Right lobe of liver (tissue), 6 donors: ENCODE measurements at regions not wholly inside any gene's neighbourhood (a gene's known extent, or its start where the extent isn't known, plus 50 kb on each side); places are given as distances from the start of the nearest gene placed in this dataset.
"Not testable (repeated sequence)": the region's sequence is repeated elsewhere in the genome, so short reads cannot be mapped to it uniquely, and the experiment has no call there.

ENCODE experiments used
- ATAC-seq, 4 donors: fragments of 200-7000 bp; cut with Tn5 transposase; one replicate each; pipeline ENCODE4 v1.9.1; 2020; ENCODE audit warnings: mild to moderate bottlenecking in 4 of 4, moderate library complexity in 4 of 4
- DNase-seq, 3 donors: peaks; one replicate each; pipeline ENCODE4 v3.0.0-alpha.2; 2020
- H3K27ac ChIP-seq, 3 donors: fragments of 200-600 bp; one replicate each; pipeline ENCODE4 v1.8.0; 2022
- H3K27me3 ChIP-seq, 2 donors: fragments of 200-600 bp; one replicate each; pipeline ENCODE4 v1.8.0; 2022
- H3K36me3 ChIP-seq, 4 donors: fragments of 200-600 bp; sonication (generic) in 1 of 4; one replicate each; pipeline versions ENCODE4 v1.5.1 to v1.8.0; 2017 to 2022; ENCODE audit warnings: control low read depth in 1 of 4
- H3K4me1 ChIP-seq, 4 donors: fragments of 200-600 bp; sonication (generic) in 1 of 4; one replicate each; pipeline versions ENCODE4 v1.5.1 to v1.8.0; 2017 to 2022; ENCODE audit warnings: control low read depth in 1 of 4
- H3K4me3 ChIP-seq, 3 donors: fragments of 200-600 bp; one replicate each; pipeline ENCODE4 v1.8.0; 2022
- H3K9me3 ChIP-seq, 4 donors: fragments of 200-600 bp; sonication (generic) in 1 of 4; one replicate each; pipeline versions ENCODE4 v1.5.1 to v1.8.0; 2017 to 2022; ENCODE audit warnings: control low read depth in 1 of 4
- CTCF ChIP-seq, 4 donors: fragments of 200-600 bp in 3 of 4; fragments of 450-650 bp in 1 of 4; IDR thresholded peaks; one replicate each; pipeline versions ENCODE4 v1.5.1 to v1.8.0; 2016 to 2022; ENCODE audit warnings: antibody characterized with exemption in 4 of 4, mild to moderate bottlenecking in 2 of 4
- POLR2A ChIP-seq: fragments of 450-650 bp; IDR thresholded peaks from one replicate; pipeline ENCODE4 v1.6.1; 2017; ENCODE audit warnings: antibody characterized with exemption, mild to moderate bottlenecking
- WGBS: methylation state at CpG from one replicate; pipeline ENCODE4 v1.1.6; 2018; ENCODE audit warnings: low coverage, low lambda C conversion rate; ENCODE audit not compliant: insufficient coverage; ENCODE audit errors: missing lambda C conversion rate; 5-methylcytosine and 5-hydroxymethylcytosine counted together
- intact Hi-C, 2 donors: fragments of 100-400 bp; cut with DNase I; formaldehyde crosslinking; loops; one replicate each; pipeline versions ENCODE4 v1.11.2 to v1.14.1; 2022
- donor health status: DM: no; HTN: yes; CAD: no.
- donor health status: DM: no; HTN: no; CAD: no.
- donor health status: DM: no; HTN: no; CAD: no.
- donor health status: DM: no; HTN: yes; CAD: no.
- donor health status: DM: no; HTN: yes; CAD: no.

GRCh38 chr2:80947601-80948130, 643.1 kb upstream of the LRRTM1 start:
- TF ChIP-seq CTCF (IDR thresholded peaks at IDR 0.05): no peak
- TF ChIP-seq POLR2A: no peak

GRCh38 chr2:80943487-80943886, 638.9 kb upstream of the LRRTM1 start:
- no peaks in the 10 kb centered on the region for H3K4me1 ChIP-seq
- H3K36me3 ChIP-seq: no peaks in the 10 kb centered on the region
- H3K27ac ChIP-seq: no peak overlapping the region
- no peaks in the 10 kb centered on the region for H3K9me3 ChIP-seq
- no peak for TF ChIP-seq POLR2A
- no peak for TF ChIP-seq CTCF (IDR thresholded peaks at IDR 0.05)
- no peak for DNase-seq
- H3K4me3 ChIP-seq: no peak overlapping the region
- WGBS: 52% methylated on average over 3 of the region's 3 CpGs
- intact Hi-C loops: no loop called here
- H3K27me3 ChIP-seq: no peaks in the 10 kb centered on the region
- no peak for ATAC-seq

More at GRCh38 chr2:80947601-80948130, 643.1 kb upstream of the LRRTM1 start:
- intact Hi-C loops: no loop called here
- H3K4me3 ChIP-seq: no peak overlapping the region
- DNase-seq (no peak), ATAC-seq (no peak)
- H3K27me3 ChIP-seq: no peaks in the 10 kb centered on the region
- H3K36me3 ChIP-seq: no peaks in the 10 kb centered on the region
- WGBS: 50% methylated on average over 6 of the region's 6 CpGs
- no peak overlapping the region for H3K27ac ChIP-seq
- no peaks in the 10 kb centered on the region for H3K9me3 ChIP-seq
- H3K4me1 ChIP-seq: no peaks in the 10 kb centered on the region

- no peak for ATAC-seq
- Histone ChIP-seq H3K4me1 (no peaks in the 10 kb centered on the region), H3K9me3 (no peaks in the 10 kb centered on the region), H3K27me3 (no peaks in the 10 kb centered on the region), H3K4me3 (no peak overlapping the region), H3K27ac (no peak overlapping the region), H3K36me3 (no peaks in the 10 kb centered on the region)
- no peak for DNase-seq
- 61% methylated on average over 4 of the region's 4 CpGs for WGBS
- intact Hi-C loops: no loop called here
- TF ChIP-seq POLR2A (no peak), CTCF (IDR thresholded peaks at IDR 0.05) (no peak)
These were observed 638.2 kb upstream of the LRRTM1 start for GRCh38 chr2:80942766-80943165.

GRCh38 chr2:80938463-80938862, 633.9 kb upstream of the LRRTM1 start:
- H3K4me1 ChIP-seq: no peaks in the 10 kb centered on the region
- no peak for DNase-seq
- ATAC-seq: no peak
- H3K27me3 ChIP-seq: no peaks in the 10 kb centered on the region
- no peaks in the 10 kb centered on the region for H3K9me3 ChIP-seq
- TF ChIP-seq CTCF (IDR thresholded peaks at IDR 0.05) (no peak), POLR2A (no peak)
- intact Hi-C loops: no loop called here
- no peak overlapping the region for H3K4me3 ChIP-seq
- no peaks in the 10 kb centered on the region for H3K36me3 ChIP-seq
- no peak overlapping the region for H3K27ac ChIP-seq
- 40% methylated on average over 3 of the region's 3 CpGs for WGBS

- H3K36me3 ChIP-seq, H3K4me3 ChIP-seq, DNase-seq, H3K27ac ChIP-seq, H3K27me3 ChIP-seq, intact Hi-C loops, ATAC-seq, H3K9me3 ChIP-seq, H3K4me1 ChIP-seq: not testable (repeated sequence)
- 88% methylated on average over 6 of the region's 6 CpGs for WGBS
These were observed 627.3 kb upstream of the LRRTM1 start for GRCh38 chr2:80931820-80932219.
